NCI-H1092 (cell line): ENCODE measurements at regions not wholly inside any gene's neighbourhood (a gene's known extent, or its start where the extent isn't known, plus 50 kb on each side); places are given as distances from the start of the nearest gene placed in this dataset.

Experiments
- DNase-seq: peaks from one replicate; lab custom pipeline; 2025; lab: John Stamatoyannopoulos, UW

GRCh38 chr10:14468023-14468441 is 137.3 kb upstream of the FRMD4A start:
- DNase-seq, result no peak

GRCh38 chr10:14466257-14466656 is 135.5 kb upstream of the FRMD4A start:
- DNase-seq, result no peak

GRCh38 chr10:14460447-14460846 is 129.7 kb upstream of the FRMD4A start:
- DNase-seq, result no peak

- DNase-seq, result no peak
Measured at GRCh38 chr10:14459665-14460064, 128.9 kb upstream of the FRMD4A start.

- DNase-seq, result no peak
Measured at GRCh38 chr10:14456870-14457266, 126.1 kb upstream of the FRMD4A start.

GRCh38 chr10:14456218-14456869 is 125.6 kb upstream of the FRMD4A start:
- DNase-seq, result no peak

- no peak for DNase-seq
Measured at GRCh38 chr10:14454629-14455028, 123.9 kb upstream of the FRMD4A start.

GRCh38 chr10:14454206-14454605 is 123.5 kb upstream of the FRMD4A start:
- DNase-seq, result no peak

- DNase-seq, result no peak
Measured at GRCh38 chr10:14453593-14453992, 122.9 kb upstream of the FRMD4A start.

- no peak for DNase-seq
Measured at GRCh38 chr10:14451341-14451740, 120.6 kb upstream of the FRMD4A start.

- no peak for DNase-seq
Measured at GRCh38 chr10:14450041-14450491, 119.3 kb upstream of the FRMD4A start.

- DNase-seq, result no peak
Measured at GRCh38 chr10:14449293-14449815, 118.6 kb upstream of the FRMD4A start.

GRCh38 chr10:14448197-14448990 is 117.7 kb upstream of the FRMD4A start:
- DNase-seq, result no peak

GRCh38 chr10:14447094-14447839 is 116.5 kb upstream of the FRMD4A start:
- no peak for DNase-seq

GRCh38 chr10:14439451-14440259 is 108.9 kb upstream of the FRMD4A start:
- no peak for DNase-seq

- DNase-seq, result no peak
Measured at GRCh38 chr10:14438576-14438975, 107.9 kb upstream of the FRMD4A start.

GRCh38 chr10:14438057-14438456 is 107.3 kb upstream of the FRMD4A start:
- DNase-seq, result no peak

- no peak for DNase-seq
Measured at GRCh38 chr10:14435976-14436632, 105.4 kb upstream of the FRMD4A start.

GRCh38 chr10:14433147-14433546 is 102.4 kb upstream of the FRMD4A start:
- no peak for DNase-seq

GRCh38 chr10:14431868-14432267 is 101.1 kb upstream of the FRMD4A start:
- no peak for DNase-seq

GRCh38 chr10:14429043-14429700 is 98.4 kb upstream of the FRMD4A start:
- DNase-seq, result no peak
